Upper lobe of left lung (tissue), 6 donors: ENCODE measurements at regions not wholly inside any gene's neighbourhood (a gene's known extent, or its start where the extent isn't known, plus 50 kb on each side); places are given as distances from the start of the nearest gene placed in this dataset.

Source experiments
- ATAC-seq, 2 donors: fragments of 200-7000 bp; cut with Tn5 transposase; one replicate each; pipeline ENCODE4 v1.9.1; 2022; ENCODE audit warnings: mild to moderate bottlenecking in 2 of 2, moderate library complexity in 2 of 2; ENCODE audit not compliant: low FRiP score in 2 of 2
- DNase-seq, 2 donors: peaks; one replicate each; pipeline ENCODE4 v3.0.0-alpha.2; 2019 to 2020
- H3K27ac ChIP-seq, 4 donors: fragments of 200-600 bp; sonication (generic); one replicate each; pipeline ENCODE4 v1.5.1; 2016 to 2019
- H3K27me3 ChIP-seq, 4 donors: fragments of 200-600 bp; sonication (generic); one replicate each; pipeline ENCODE4 v1.5.1; 2017 to 2019
- H3K36me3 ChIP-seq, 4 donors: fragments of 200-600 bp; sonication (generic); one replicate each; pipeline ENCODE4 v1.5.1; 2016 to 2019
- H3K4me1 ChIP-seq, 4 donors: fragments of 200-600 bp; sonication (generic); one replicate each; pipeline ENCODE4 v1.5.1; 2018 to 2019
- H3K4me3 ChIP-seq, 4 donors: fragments of 200-600 bp; sonication (generic); one replicate each; pipeline ENCODE4 v1.5.1; 2017 to 2019; ENCODE audit warnings: mild to moderate bottlenecking in 2 of 4, moderate library complexity in 1 of 4
- H3K9me3 ChIP-seq, 4 donors: fragments of 200-600 bp; sonication (generic); one replicate each; pipeline ENCODE4 v1.5.1; 2018 to 2019
- EP300 ChIP-seq, 4 donors: sonication (generic); formaldehyde crosslinking; IDR thresholded peaks; one replicate each; pipeline ENCODE4 v1.5.1; 2017; ENCODE audit warnings: antibody characterized with exemption in 4 of 4, control low read depth in 2 of 4
- POLR2A ChIP-seq, 4 donors: fragments of 450-650 bp; IDR thresholded peaks; one replicate each; pipeline ENCODE4 v1.5.1; 2016 to 2017; ENCODE audit warnings: antibody characterized with exemption in 4 of 4, mild to moderate bottlenecking in 2 of 4
- POLR2AphosphoS5 ChIP-seq, 2 donors: sonication (generic); formaldehyde crosslinking; IDR thresholded peaks; one replicate each; pipeline ENCODE4 v1.5.1; 2017; ENCODE audit warnings: antibody characterized with exemption in 2 of 2
- WGBS, 2 donors: methylation state at CpG; one replicate each; pipeline ENCODE4 v1.1.5; 2017 to 2018; 5-methylcytosine and 5-hydroxymethylcytosine counted together
- TF ChIP-seq, protein P1 (sequence below), 6 experiments: fragments of 450-650 bp in 4 of 6; fragments of 200-600 bp in 2 of 6; sonication (generic) in 2 of 6; IDR thresholded peaks; one replicate each; pipeline ENCODE4 v1.5.1; 2016 to 2019; ENCODE audit warnings: antibody characterized with exemption in 6 of 6
- donor health status: DM: no; HTN: no; CAD: no; lungs with moderate emphysema.
- donor health status: DM: no; HTN: yes; CAD: no; lungs with severe emphysema.

- ATAC-seq, result no peak
- no peaks in the 10 kb centered on the region for H3K27me3 ChIP-seq
- 64 to 84% methylated on average over 4 of the region's 4 CpGs for WGBS, 2 donors
Measured at GRCh38 chr10:125562737-125563136, 120.2 kb downstream of the TEX36 start.

DNA sequence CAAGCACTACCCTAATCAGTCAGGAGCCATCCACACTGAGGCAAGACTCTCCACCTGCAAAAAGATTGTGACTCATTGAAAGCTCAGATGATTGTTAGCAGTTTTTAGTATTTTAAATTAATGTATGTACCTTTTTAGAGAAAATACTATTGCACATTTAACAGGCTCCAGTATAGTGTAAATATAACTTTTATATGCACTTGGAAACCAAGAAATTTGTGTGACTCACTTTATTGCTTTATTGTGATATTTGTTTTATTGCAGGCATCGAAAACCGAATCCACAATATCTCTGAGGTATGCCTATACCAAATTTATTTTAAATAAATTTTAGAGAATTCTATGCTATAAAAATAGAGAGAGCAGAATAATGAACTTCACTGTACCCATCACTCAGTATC is 122.0 kb downstream of the TEX36 start:
- no peak for ATAC-seq
- no peaks in the 10 kb centered on the region for H3K27me3 ChIP-seq
- no peaks in the 10 kb centered on the region for H3K9me3 ChIP-seq
- no peak for DNase-seq
- H3K4me3 ChIP-seq, result no peak overlapping the region
- peaks cover 0 to 5% (median 0%) of the 10 kb centered on the region in 4 donors for H3K4me1 ChIP-seq
- H3K36me3 ChIP-seq, result no peaks in the 10 kb centered on the region
- H3K27ac ChIP-seq, result no peak overlapping the region
- WGBS, 2 donors, result 98 to 100% methylated on average over 2 of the region's 2 CpGs
- TF ChIP-seq POLR2AphosphoS5 (IDR thresholded peaks at IDR 0.05) (no peak), POLR2A (IDR thresholded peaks at IDR 0.05) (no peak), EP300 (IDR thresholded peaks at IDR 0.05) (no peak)
- TF ChIP-seq, protein P1, sequence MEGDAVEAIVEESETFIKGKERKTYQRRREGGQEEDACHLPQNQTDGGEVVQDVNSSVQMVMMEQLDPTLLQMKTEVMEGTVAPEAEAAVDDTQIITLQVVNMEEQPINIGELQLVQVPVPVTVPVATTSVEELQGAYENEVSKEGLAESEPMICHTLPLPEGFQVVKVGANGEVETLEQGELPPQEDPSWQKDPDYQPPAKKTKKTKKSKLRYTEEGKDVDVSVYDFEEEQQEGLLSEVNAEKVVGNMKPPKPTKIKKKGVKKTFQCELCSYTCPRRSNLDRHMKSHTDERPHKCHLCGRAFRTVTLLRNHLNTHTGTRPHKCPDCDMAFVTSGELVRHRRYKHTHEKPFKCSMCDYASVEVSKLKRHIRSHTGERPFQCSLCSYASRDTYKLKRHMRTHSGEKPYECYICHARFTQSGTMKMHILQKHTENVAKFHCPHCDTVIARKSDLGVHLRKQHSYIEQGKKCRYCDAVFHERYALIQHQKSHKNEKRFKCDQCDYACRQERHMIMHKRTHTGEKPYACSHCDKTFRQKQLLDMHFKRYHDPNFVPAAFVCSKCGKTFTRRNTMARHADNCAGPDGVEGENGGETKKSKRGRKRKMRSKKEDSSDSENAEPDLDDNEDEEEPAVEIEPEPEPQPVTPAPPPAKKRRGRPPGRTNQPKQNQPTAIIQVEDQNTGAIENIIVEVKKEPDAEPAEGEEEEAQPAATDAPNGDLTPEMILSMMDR (IDR thresholded peaks at IDR 0.05), result no peak

More at GRCh38 chr10:125562737-125563136, 120.2 kb downstream of the TEX36 start:
- no peaks in the 10 kb centered on the region for H3K36me3 ChIP-seq
- H3K4me1 ChIP-seq, result no peaks in the 10 kb centered on the region
- H3K4me3 ChIP-seq, result no peak overlapping the region
- H3K9me3 ChIP-seq, result no peaks in the 10 kb centered on the region
- DNase-seq, result no peak
- no peak overlapping the region for H3K27ac ChIP-seq
- TF ChIP-seq EP300 (IDR thresholded peaks at IDR 0.05), result no peak
- TF ChIP-seq, protein P1 (IDR thresholded peaks at IDR 0.05), result no peak
- no peak for TF ChIP-seq POLR2A (IDR thresholded peaks at IDR 0.05)
- TF ChIP-seq POLR2AphosphoS5 (IDR thresholded peaks at IDR 0.05), result no peak

- ATAC-seq, result peak in 1 of 2 donors; percentile 53
- H3K4me1 ChIP-seq, result peaks cover 0 to 5% (median 0%) of the 10 kb centered on the region in 4 donors
- WGBS, 2 donors, result 40 to 43% methylated on average over 2 of the region's 2 CpGs
- no peak overlapping the region for H3K27ac ChIP-seq
- H3K4me3 ChIP-seq, result no peak overlapping the region
- TF ChIP-seq EP300 (IDR thresholded peaks at IDR 0.05), result no peak
- no peak for TF ChIP-seq POLR2AphosphoS5 (IDR thresholded peaks at IDR 0.05)
- TF ChIP-seq, protein P1 (IDR thresholded peaks at IDR 0.05), result no peak
- no peak for TF ChIP-seq POLR2A (IDR thresholded peaks at IDR 0.05)
- H3K9me3 ChIP-seq, result no peaks in the 10 kb centered on the region
- H3K27me3 ChIP-seq, result no peaks in the 10 kb centered on the region
- H3K36me3 ChIP-seq, result no peaks in the 10 kb centered on the region
- no peak for DNase-seq
Measured at GRCh38 chr10:125559210-125559609, 123.8 kb downstream of the TEX36 start.

DNA sequence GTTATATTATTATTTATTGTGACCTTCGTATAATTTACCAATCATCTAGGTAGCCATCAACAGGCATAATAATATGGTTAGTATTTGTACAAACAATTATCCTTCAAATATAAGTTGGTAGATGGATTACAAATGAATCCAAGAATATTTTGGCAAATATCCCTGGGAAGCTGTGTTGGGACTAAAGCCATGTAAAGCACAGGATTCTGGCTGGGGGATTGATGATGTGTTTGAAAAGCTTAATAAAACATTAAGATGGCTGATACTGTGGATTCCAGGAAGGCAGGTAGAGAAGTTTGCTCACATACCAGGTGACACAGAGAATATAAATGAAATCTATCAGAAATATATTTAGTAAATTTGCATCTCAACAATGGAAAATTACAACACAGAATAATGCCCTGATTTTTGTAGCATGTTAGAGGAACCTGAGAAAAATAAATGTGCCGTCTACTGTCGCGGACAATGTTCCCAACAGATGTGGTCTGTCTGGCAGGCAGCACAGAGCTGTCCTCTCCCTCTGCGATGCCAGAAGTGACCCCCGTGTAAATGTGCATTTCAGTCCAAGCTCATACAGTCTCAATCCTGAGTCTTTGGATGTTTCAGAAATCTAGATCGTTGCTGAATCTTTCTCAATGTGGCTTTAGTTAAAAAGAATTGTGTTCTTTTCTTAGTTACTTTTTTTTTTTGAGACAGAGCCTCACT is 125.0 kb downstream of the TEX36 start:
- Histone ChIP-seq H3K27ac (no peak overlapping the region), H3K27me3 (no peaks in the 10 kb centered on the region), H3K9me3 (peaks cover 0 to 3% (median 0%) of the 10 kb centered on the region in 4 donors), H3K36me3 (no peaks in the 10 kb centered on the region), H3K4me1 (peaks cover 0 to 5% (median 0%) of the 10 kb centered on the region in 4 donors), H3K4me3 (no peak overlapping the region)
- ATAC-seq, result no peak
- 62 to 75% methylated on average over 7 of the region's 7 CpGs for WGBS, 2 donors
- TF ChIP-seq POLR2AphosphoS5 (IDR thresholded peaks at IDR 0.05) (no peak), EP300 (IDR thresholded peaks at IDR 0.05) (no peak), POLR2A (IDR thresholded peaks at IDR 0.05) (no peak)
- TF ChIP-seq, protein P1 (IDR thresholded peaks at IDR 0.05), result no peak
- DNase-seq, result no peak

GRCh38 chr10:125557311-125557710 is 125.7 kb downstream of the TEX36 start:
- DNase-seq (no peak), ATAC-seq (no peak)
- 53 to 54% methylated on average over 4 of the region's 4 CpGs for WGBS, 2 donors

More at GRCh38 chr10:125557311-125557710, 125.7 kb downstream of the TEX36 start:
- no peak overlapping the region for H3K27ac ChIP-seq
- peaks cover 0 to 5% (median 0%) of the 10 kb centered on the region in 4 donors for H3K4me1 ChIP-seq
- peaks cover 0 to 4% (median 2%) of the 10 kb centered on the region in 4 donors for H3K9me3 ChIP-seq
- no peak overlapping the region for H3K4me3 ChIP-seq
- no peaks in the 10 kb centered on the region for H3K36me3 ChIP-seq
- H3K27me3 ChIP-seq, result no peaks in the 10 kb centered on the region
- no peak for TF ChIP-seq EP300 (IDR thresholded peaks at IDR 0.05)
- TF ChIP-seq, protein P1 (IDR thresholded peaks at IDR 0.05), result no peak
- no peak for TF ChIP-seq POLR2A (IDR thresholded peaks at IDR 0.05)
- no peak for TF ChIP-seq POLR2AphosphoS5 (IDR thresholded peaks at IDR 0.05)
